Head of caudate nucleus (tissue), 42 donors: ENCODE measurements at regions not wholly inside any gene's neighbourhood (a gene's known extent, or its start where the extent isn't known, plus 50 kb on each side); places are given as distances from the start of the nearest gene placed in this dataset.

ENCODE experiments used
- DNase-seq, 42 donors: peaks; one replicate each; pipeline versions ENCODE4 v3.0.0 to v3.0.0-alpha.2; 2020 to 2021; ENCODE audit warnings: mixed read lengths in 7 of 42
- intact Hi-C: fragments of 100-400 bp; cut with DNase I; formaldehyde crosslinking; loops from one replicate; pipeline ENCODE4 v1.15.0; 2022

DNA sequence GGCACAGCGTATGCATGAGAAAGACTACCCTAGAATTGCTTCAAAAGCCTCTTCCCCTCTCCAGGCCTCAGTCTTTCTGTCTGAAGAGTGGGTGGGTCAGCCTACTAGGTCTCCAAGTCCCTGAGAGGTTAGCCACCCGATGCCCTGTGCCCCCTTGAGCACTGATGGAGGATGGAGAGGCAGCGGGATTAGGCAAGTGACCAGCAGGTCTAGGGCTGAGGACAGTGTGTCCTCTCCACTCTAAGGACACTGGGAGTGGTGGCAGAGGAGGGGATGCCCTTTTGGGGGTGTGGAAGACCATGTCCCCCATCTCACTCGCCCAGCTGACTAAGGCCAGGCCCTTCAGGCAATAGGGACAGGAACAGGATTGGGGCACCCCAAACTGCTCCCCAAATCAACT lies 72.2 kb upstream of the WNT11 start:
- intact Hi-C loops, result no loop called here
- DNase-seq, result no peak

DNA sequence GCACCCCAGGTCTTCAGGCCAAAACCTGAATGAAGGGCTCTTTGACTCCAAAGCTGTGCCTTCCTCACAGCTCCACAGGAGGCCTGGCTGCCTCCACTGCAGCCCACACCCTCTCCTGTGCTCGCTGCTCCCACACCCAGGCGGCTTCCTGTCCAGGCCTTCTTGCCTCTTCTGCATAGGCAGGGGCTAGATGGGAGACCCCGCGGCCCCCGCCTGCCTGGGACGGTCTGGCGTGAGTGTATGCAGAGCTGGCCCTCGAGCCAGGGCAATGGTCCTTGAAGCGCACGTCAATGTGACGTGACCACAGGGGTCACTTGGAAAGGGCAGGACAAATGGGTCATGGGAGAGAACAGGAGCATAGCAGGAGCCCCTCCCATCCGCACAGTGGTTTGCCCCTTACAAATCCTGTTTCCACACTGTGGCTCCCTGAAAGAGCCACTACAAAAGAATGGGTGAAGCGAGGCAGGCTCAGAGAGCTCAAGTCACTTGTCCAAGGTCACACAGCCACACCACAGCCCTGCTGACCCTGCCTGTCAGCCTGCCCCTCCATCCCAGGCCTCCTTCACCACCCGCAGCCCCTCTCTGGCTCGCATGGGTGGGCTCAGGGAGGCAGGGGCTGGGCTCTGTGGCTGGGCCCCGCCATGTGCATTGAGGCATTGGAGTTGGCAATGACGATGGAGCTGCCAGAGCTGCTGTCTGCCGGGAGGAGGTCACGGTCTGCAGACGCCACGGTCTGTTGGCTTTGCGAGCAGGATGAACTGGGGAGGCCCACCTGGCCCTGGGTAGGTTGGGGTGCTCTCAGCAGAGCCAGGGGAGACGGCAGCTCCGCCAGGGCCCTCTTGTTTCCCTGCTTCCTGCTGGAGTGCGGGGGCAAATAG lies 71.2 kb upstream of the WNT11 start:
- intact Hi-C loops, result no loop called here
- no peak for DNase-seq

DNA sequence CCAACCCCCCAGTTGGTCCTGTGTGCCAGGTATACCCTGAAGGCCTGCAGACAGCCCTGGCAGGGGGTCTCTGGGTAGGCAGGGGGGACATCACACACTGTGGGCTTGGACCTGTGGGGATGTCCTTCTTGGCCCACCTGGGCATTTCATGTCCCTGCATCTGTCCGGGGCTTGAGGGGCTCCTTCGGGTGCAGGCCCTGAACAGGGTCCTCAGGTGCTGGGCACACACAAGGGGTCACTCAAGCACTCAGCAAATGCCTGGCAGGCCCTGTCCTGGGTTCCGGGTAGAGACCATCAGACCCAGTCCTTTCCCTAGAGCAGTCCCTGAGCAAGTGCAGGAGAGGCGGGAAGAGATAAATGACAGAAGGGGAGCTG lies 70.5 kb upstream of the WNT11 start:
- no peak for DNase-seq
- intact Hi-C loops, result no loop called here

DNA sequence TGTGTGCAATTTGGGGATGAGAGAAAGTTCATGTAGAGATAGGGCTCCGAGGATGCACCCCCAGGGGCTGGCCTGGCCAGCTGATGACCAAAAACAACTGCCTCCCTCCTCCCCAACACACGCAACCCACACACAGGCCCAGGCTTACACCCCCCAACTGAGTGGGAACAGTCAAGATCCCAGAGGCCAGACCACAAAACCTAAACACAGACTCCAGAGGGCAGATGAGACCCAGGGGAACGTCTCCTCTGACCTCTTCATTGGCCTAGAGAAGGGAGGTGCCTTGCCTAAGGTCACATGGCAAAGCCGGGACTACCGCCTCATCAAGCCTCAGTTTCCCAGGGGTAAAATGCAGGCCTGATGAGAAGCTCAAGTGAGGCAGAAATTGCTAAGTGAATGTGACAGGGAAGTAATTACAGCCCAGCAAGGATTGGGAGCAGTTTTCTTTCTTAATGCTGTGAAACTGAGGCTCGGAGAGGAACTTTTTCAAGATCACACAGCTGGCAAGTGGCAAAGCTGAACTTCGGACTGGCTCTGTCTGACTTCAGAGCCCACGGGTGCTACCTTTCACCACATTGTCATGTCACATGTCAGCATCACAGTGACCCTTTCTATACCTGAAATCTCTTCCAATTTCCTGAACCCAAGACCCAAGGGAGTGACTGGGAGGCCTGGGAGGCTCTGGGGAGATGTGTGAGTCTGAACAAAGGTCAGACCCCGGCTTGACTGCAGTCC lies 69.9 kb upstream of the WNT11 start:
- no peak for DNase-seq
- intact Hi-C loops, result no loop called here

DNA sequence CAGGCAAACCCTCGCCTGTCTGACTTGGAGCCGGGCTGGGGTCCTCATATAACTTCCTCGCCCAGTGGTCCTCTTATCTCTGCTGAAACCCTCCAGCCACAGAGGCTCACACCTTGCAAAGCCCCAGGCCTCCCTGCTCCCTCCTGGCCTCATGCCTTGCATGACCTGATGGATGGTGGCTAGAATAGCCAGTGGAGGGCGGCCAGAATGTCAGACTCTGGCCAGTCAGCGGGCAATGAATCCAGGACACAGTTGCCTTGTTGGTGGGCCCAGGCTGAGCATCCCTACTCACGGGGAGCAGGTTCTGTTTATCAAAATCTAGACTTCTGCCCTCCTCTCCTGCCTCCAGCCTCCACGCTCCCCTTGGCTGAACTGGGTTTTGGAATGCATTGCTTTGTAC lies 69.1 kb upstream of the WNT11 start:
- intact Hi-C loops, result no loop called here
- DNase-seq, result no peak

- no peak for DNase-seq
- intact Hi-C loops, result no loop called here
These were observed 64.8 kb upstream of the WNT11 start for GRCh38 chr11:76271068-76271467.

DNA sequence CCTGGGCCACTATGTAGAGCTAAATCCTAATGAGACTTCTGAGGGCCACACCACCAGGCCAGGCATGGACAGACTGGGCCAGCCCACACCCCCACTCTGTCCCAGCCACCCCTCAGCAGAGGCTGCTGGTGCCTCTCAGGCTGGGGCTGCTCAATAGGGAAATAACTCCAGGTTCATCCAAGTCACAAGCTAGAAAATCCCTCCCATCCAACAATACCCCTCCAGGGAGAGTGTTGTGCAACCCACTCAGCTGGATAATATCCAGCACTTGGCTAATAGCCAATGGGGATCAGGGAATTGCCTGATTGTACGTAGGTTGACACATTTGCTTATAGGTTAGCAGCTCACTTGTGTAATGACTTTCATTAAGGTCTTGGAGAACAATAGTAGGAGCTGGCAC lies 64.1 kb upstream of the WNT11 start:
- DNase-seq, result no peak
- intact Hi-C loops, result no loop called here

GRCh38 chr11:76269661-76270261 lies 63.5 kb upstream of the WNT11 start:
- no peak for DNase-seq
- intact Hi-C loops, result no loop called here

DNA sequence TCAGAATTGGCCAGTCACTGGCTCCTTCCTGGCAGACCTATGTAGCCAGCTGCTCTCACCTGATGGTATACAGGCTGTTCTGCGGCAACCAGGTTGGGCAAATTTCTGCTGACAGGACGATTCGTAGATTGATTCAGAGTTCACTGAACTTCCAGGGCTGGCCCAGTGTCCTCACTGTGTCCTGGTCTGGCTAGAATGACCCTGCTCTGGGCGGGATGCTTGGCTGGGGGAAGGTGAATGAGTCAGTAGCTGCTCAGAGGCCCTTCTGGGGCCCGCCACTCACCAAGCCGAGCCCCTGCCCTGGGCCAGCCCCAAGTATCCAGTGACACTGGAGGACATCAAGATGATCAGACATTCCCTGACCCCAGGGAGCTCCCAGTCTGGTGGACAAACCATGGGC lies 62.9 kb upstream of the WNT11 start:
- no peak for DNase-seq
- intact Hi-C loops, result no loop called here

- no peak for DNase-seq
- intact Hi-C loops, result no loop called here
These were observed 62.2 kb upstream of the WNT11 start for GRCh38 chr11:76268498-76268897.

GRCh38 chr11:76267556-76267955 lies 61.3 kb upstream of the WNT11 start:
- intact Hi-C loops, result no loop called here
- DNase-seq, result no peak

- intact Hi-C loops, result no loop called here
- no peak for DNase-seq
These were observed 60.2 kb upstream of the WNT11 start for GRCh38 chr11:76266286-76267100.

DNA sequence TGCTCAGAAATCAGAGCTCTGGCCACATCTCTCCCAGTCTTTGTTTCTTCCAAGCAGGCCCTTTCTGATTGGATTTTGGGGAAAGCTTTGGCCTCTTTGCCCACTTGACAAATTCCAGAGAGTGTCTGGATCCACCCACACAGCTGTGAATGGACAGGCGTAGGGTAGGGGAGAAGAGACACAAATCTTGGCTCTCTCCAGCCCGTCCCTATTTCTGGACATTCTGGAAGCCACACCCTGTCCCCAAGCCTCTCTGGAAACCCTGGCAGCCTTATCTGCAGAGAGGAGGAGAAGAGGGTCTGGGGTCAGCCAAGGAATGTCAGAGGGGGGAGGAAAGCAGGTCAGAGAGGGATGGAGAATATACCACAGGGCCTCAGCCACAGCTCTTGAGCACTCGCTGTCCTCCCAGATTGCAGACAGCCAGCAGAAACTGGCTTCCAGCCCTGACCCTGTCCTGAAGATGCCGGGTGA lies 59.5 kb upstream of the WNT11 start:
- no peak for DNase-seq
- intact Hi-C loops, result no loop called here

DNA sequence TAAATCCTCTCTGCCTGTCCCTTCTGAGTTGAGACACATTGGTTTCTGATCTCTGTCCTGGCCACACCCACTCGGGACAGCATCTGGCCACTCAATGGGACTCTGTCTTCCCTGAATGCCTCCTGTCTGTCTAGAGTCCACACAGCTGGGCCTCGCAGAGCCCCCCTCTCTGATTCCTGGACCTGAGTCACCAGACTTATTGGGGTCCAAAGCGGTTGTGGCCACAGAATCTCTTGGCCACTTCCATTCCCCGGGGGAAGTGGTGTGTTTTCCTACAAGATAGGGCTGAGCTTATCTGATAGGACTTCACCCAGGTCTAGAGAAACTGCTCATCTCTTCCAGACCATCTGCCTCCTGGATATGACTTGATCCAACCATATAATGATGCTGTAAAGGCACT lies 57.4 kb upstream of the WNT11 start:
- intact Hi-C loops, result no loop called here

DNA sequence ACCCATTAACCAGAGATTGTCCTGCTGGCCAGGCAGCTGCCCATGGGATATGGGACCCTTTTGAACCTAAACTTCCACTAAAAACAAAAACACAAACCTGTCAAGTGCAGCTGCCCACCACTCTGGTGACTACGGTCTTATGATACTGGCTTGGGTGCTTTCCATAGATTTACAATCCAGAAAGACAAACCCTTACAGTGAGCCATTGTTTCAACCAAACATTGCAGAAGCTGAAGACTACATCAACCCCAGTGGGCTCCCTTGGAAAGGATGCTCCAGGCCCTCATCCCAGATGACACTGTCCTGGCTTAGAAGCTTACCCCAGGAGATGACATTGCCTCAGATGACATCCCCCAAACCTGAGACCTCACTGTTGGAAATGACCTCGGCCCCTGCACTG lies 56.9 kb upstream of the WNT11 start:
- DNase-seq, result peak in 6 of 42 donors; percentile 5 to 53 (median 30)
- intact Hi-C loops, result no loop called here

More for the DNA sequence above, 57.4 kb upstream of the WNT11 start:
- DNase-seq, result peak in 35 of 42 donors; percentile 7 to 76 (median 37)

GRCh38 chr11:76260296-76260925 lies 54.1 kb upstream of the WNT11 start:
- intact Hi-C loops, result no loop called here
- DNase-seq, result no peak

GRCh38 chr11:76259299-76259908 lies 53.1 kb upstream of the WNT11 start:
- no peak for DNase-seq
- intact Hi-C loops, result no loop called here

DNA sequence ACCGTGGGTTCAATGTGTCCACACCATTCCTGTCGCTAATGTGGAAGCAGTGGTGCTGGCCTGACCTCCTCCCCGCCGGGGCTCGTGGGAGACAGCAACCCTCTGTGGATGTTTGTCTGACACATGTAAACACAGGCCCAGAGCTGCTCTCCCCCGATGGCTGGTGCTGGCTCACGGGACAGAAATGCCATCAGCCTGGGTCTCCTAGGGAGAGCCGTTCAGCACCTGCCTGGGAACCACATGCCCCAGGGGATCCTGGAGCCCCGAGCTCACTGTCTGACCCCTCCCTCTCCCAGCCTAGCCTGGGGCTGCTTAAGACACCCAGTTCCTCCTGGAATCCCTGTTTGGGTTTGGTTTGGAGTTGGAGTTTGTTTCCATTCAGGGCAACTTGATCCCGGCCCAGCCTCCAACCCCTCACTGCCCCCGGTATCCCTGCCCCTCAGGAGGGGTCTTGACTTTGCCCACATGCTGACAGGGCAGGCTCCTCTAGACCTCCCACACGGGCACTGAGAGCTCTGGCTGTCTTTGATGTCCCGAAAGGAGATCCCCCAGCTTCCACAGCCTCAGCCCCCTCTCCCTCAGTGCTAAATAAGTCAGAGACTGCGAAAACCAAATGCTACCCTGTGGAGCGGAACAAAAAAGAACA lies 50.9 kb upstream of the WNT11 start:
- intact Hi-C loops, result no loop called here
- no peak for DNase-seq
